ENCODE measurements at regions not wholly inside any gene's neighbourhood (a gene's known extent, or its start where the extent isn't known, plus 50 kb on each side); places are given as distances from the start of the nearest gene placed in this dataset.

GRCh38 chr16:60686824-60687223 is 1349.4 kb downstream of the CDH8 start:
- H3K4me1 ChIP-seq = no peaks in the 10 kb centered on the region
- intact Hi-C loops (cut with DNase I; ENCODE audit: low total_unique reads) (no loop called here), in situ Hi-C loops (cut with MboI; ENCODE audit: low pct_ligation_motif_present in 1 of 4, low pct_unique_long_range_greater_than_20kb in 1 of 4, low sequenced_read_pairs in 3 of 4) (no loop called here)
- no peak for DNase-seq
- H3K36me3 ChIP-seq = no peaks in the 10 kb centered on the region
- no peak overlapping the region for H3K27ac ChIP-seq
- no peaks in the 10 kb centered on the region for H3K27me3 ChIP-seq
- WGBS, 2 donors (ENCODE audit: low coverage in 1 of 2) = 67 to 72% methylated on average over 2 of the region's 2 CpGs
- H3K4me3 ChIP-seq = no peak overlapping the region
- TF ChIP-seq POLR2AphosphoS5 (IDR thresholded peaks at IDR 0.05) = no peak
- no peak for TF ChIP-seq POLR2A (IDR thresholded peaks at IDR 0.05)
- TF ChIP-seq EP300 (IDR thresholded peaks at IDR 0.05; ENCODE audit: low read depth) = no peak
- TF ChIP-seq CTCF (IDR thresholded peaks at IDR 0.05) = no peak
- H3K9me3 ChIP-seq = peaks cover 3% of the 10 kb centered on the region in 2 donors

GRCh38 chr16:60684002-60684401 is 1352.2 kb downstream of the CDH8 start:
- intact Hi-C loops (cut with DNase I; ENCODE audit: low total_unique reads) (no loop called here), in situ Hi-C loops (cut with MboI; ENCODE audit: low pct_ligation_motif_present in 1 of 4, low pct_unique_long_range_greater_than_20kb in 1 of 4, low sequenced_read_pairs in 3 of 4) (no loop called here)
- H3K36me3 ChIP-seq = no peaks in the 10 kb centered on the region
- no peak for TF ChIP-seq EP300 (IDR thresholded peaks at IDR 0.05; ENCODE audit: low read depth)
- TF ChIP-seq POLR2A (IDR thresholded peaks at IDR 0.05) = no peak
- TF ChIP-seq CTCF (IDR thresholded peaks at IDR 0.05) = no peak
- no peak for TF ChIP-seq POLR2AphosphoS5 (IDR thresholded peaks at IDR 0.05)
- H3K4me1 ChIP-seq = no peaks in the 10 kb centered on the region
- no peak overlapping the region for H3K27ac ChIP-seq
- peaks cover 3% of the 10 kb centered on the region in 2 donors for H3K9me3 ChIP-seq
- no peak for DNase-seq
- no peak overlapping the region for H3K4me3 ChIP-seq
- WGBS, 2 donors (ENCODE audit: low coverage in 1 of 2) = 44 to 54% methylated on average over 4 of the region's 4 CpGs
- no peaks in the 10 kb centered on the region for H3K27me3 ChIP-seq

- in situ Hi-C loops (cut with MboI; ENCODE audit: low pct_ligation_motif_present in 1 of 4, low pct_unique_long_range_greater_than_20kb in 1 of 4, low sequenced_read_pairs in 3 of 4) (no loop called here), intact Hi-C loops (cut with DNase I; ENCODE audit: low total_unique reads) (no loop called here)
- Histone ChIP-seq H3K4me3 (no peak overlapping the region), H3K9me3 (peaks cover 0 to 3% of the 10 kb centered on the region in 2 donors), H3K36me3 (no peaks in the 10 kb centered on the region), H3K27ac (no peak overlapping the region), H3K4me1 (no peaks in the 10 kb centered on the region), H3K27me3 (no peaks in the 10 kb centered on the region)
- 58 to 70% methylated on average over 1 of the region's 1 CpG for WGBS, 2 donors (ENCODE audit: low coverage in 1 of 2)
- DNase-seq = no peak
- TF ChIP-seq POLR2A (IDR thresholded peaks at IDR 0.05) (no peak), CTCF (IDR thresholded peaks at IDR 0.05) (no peak), EP300 (IDR thresholded peaks at IDR 0.05; ENCODE audit: low read depth) (no peak), POLR2AphosphoS5 (IDR thresholded peaks at IDR 0.05) (no peak)
Observed at GRCh38 chr16:60682219-60682618, 1354.0 kb downstream of the CDH8 start.

- Histone ChIP-seq H3K27me3 (no peaks in the 10 kb centered on the region), H3K4me1 (no peaks in the 10 kb centered on the region)
Observed at GRCh38 chr16:60681043-60681442, 1355.2 kb downstream of the CDH8 start.

More at GRCh38 chr16:60681043-60681442, 1355.2 kb downstream of the CDH8 start:
- H3K27ac ChIP-seq = no peak overlapping the region
- H3K9me3 ChIP-seq = peaks cover 0 to 3% of the 10 kb centered on the region in 2 donors
- H3K36me3 ChIP-seq = no peaks in the 10 kb centered on the region
- 60% methylated on average over 1 of the region's 1 CpG; no CpG with 5 or more reads in 1 of the 2 donors for WGBS, 2 donors (ENCODE audit: low coverage in 1 of 2)
- H3K4me3 ChIP-seq = no peak overlapping the region
- intact Hi-C loops (cut with DNase I; ENCODE audit: low total_unique reads) (no loop called here), in situ Hi-C loops (cut with MboI; ENCODE audit: low pct_ligation_motif_present in 1 of 4, low pct_unique_long_range_greater_than_20kb in 1 of 4, low sequenced_read_pairs in 3 of 4) (no loop called here)
- no peak for DNase-seq
- TF ChIP-seq POLR2A (IDR thresholded peaks at IDR 0.05) (no peak), POLR2AphosphoS5 (IDR thresholded peaks at IDR 0.05) (no peak), CTCF (IDR thresholded peaks at IDR 0.05) (no peak), EP300 (IDR thresholded peaks at IDR 0.05; ENCODE audit: low read depth) (no peak)
